ENCODE measurements at regions not wholly inside any gene's neighbourhood (a gene's known extent, or its start where the extent isn't known, plus 50 kb on each side); places are given as distances from the start of the nearest gene placed in this dataset.

DNA sequence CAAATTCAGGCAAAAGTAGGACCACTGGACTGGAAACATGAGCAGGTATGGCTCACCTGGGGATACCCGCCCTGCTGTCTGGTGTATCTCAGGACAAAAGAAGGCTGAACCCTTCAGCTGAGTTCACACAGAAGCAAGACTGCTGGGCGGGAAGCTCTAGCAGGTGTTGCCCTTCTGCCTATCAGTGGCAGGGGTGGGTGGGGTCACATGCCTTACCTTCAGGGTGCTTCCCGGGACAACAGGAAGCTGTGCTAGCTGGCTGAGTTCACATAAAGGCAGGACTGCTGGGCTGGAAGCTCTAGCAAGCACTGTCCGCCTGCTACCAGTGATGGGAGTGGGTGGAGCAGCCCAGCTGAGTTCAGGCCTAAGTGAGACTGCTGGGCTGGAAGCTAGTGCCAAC, 498.8 kb upstream of the ZNF608 start:
- TF ChIP-seq, protein P1, sequence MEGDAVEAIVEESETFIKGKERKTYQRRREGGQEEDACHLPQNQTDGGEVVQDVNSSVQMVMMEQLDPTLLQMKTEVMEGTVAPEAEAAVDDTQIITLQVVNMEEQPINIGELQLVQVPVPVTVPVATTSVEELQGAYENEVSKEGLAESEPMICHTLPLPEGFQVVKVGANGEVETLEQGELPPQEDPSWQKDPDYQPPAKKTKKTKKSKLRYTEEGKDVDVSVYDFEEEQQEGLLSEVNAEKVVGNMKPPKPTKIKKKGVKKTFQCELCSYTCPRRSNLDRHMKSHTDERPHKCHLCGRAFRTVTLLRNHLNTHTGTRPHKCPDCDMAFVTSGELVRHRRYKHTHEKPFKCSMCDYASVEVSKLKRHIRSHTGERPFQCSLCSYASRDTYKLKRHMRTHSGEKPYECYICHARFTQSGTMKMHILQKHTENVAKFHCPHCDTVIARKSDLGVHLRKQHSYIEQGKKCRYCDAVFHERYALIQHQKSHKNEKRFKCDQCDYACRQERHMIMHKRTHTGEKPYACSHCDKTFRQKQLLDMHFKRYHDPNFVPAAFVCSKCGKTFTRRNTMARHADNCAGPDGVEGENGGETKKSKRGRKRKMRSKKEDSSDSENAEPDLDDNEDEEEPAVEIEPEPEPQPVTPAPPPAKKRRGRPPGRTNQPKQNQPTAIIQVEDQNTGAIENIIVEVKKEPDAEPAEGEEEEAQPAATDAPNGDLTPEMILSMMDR (IDR thresholded peaks at IDR 0.05): no peak
- TF ChIP-seq POLR2A (IDR thresholded peaks at IDR 0.05): no peak

Data from lower leg skin (tissue), 3 donors.